Sciatic nerve (tissue), 2 donors: ENCODE measurements at regions not wholly inside any gene's neighbourhood (a gene's known extent, or its start where the extent isn't known, plus 50 kb on each side); places are given as distances from the start of the nearest gene placed in this dataset.

ENCODE experiments used
- ATAC-seq: fragments of 200-7000 bp; cut with Tn5 transposase; one replicate; pipeline ENCODE4 v1.9.1; 2020; ENCODE audit warnings: mild to moderate bottlenecking, moderate library complexity
- DNase-seq: peaks from one replicate; pipeline ENCODE4 v3.0.0-alpha.2; 2020; ENCODE audit warnings: low spot score
- intact Hi-C: fragments of 100-400 bp; cut with DNase I; formaldehyde crosslinking; loops from one replicate; pipeline ENCODE4 v1.14.2; 2022
- donor health status: DM: no; HTN: no; CAD: no.
- donor health status: DM: no; HTN: no; CAD: no.

GRCh38 chr12:34334538-34334937, 312.2 kb downstream of the ALG10 start:
- intact Hi-C loops: no loop called here
- DNase-seq (no peak), ATAC-seq (no peak)

- DNase-seq (no peak), ATAC-seq (no peak)
- intact Hi-C loops: no loop called here
Observed at GRCh38 chr12:34334953-34335743, 312.9 kb downstream of the ALG10 start.

- DNase-seq (no peak), ATAC-seq (no peak)
- intact Hi-C loops: no loop called here
Observed at GRCh38 chr12:34335819-34336262, 313.5 kb downstream of the ALG10 start.

- ATAC-seq (no peak), DNase-seq (no peak)
- intact Hi-C loops: no loop called here
Observed at GRCh38 chr12:34336619-34337465, 314.5 kb downstream of the ALG10 start.

GRCh38 chr12:34338751-34339150, 316.5 kb downstream of the ALG10 start:
- intact Hi-C loops: no loop called here
- no peak for ATAC-seq
- DNase-seq: no peak

GRCh38 chr12:34339922-34340321, 317.6 kb downstream of the ALG10 start:
- DNase-seq (no peak), ATAC-seq (no peak)
- intact Hi-C loops: no loop called here

- ATAC-seq (no peak), DNase-seq (no peak)
- intact Hi-C loops: no loop called here
Observed at GRCh38 chr12:34340534-34341361, 318.5 kb downstream of the ALG10 start.

GRCh38 chr12:34341362-34341733, 319.1 kb downstream of the ALG10 start:
- no peak for DNase-seq
- intact Hi-C loops: no loop called here
- no peak for ATAC-seq

GRCh38 chr12:34342048-34342447, 319.8 kb downstream of the ALG10 start:
- intact Hi-C loops: no loop called here
- no peak for ATAC-seq
- no peak for DNase-seq

- DNase-seq: no peak
- no peak for ATAC-seq
- intact Hi-C loops: no loop called here
Observed at GRCh38 chr12:34343345-34343744, 321.0 kb downstream of the ALG10 start.

- intact Hi-C loops: no loop called here
- DNase-seq (no peak), ATAC-seq (no peak)
Observed at GRCh38 chr12:34343766-34344165, 321.5 kb downstream of the ALG10 start.

- intact Hi-C loops: no loop called here
- no peak for DNase-seq
- ATAC-seq: no peak
Observed at GRCh38 chr12:34344851-34345522, 322.7 kb downstream of the ALG10 start.

- ATAC-seq (no peak), DNase-seq (no peak)
- intact Hi-C loops: no loop called here
Observed at GRCh38 chr12:34345801-34346200, 323.5 kb downstream of the ALG10 start.

GRCh38 chr12:34346372-34347034, 324.2 kb downstream of the ALG10 start:
- DNase-seq (no peak), ATAC-seq (no peak)
- intact Hi-C loops: no loop called here

- no peak for DNase-seq
- no peak for ATAC-seq
- intact Hi-C loops: no loop called here
Observed at GRCh38 chr12:34347367-34347766, 325.1 kb downstream of the ALG10 start.

GRCh38 chr12:34348064-34348463, 325.8 kb downstream of the ALG10 start:
- ATAC-seq (no peak), DNase-seq (no peak)
- intact Hi-C loops: no loop called here

- intact Hi-C loops: no loop called here
- no peak for DNase-seq
- ATAC-seq: no peak
Observed at GRCh38 chr12:34348836-34349672, 326.8 kb downstream of the ALG10 start.

GRCh38 chr12:34349673-34349961, 327.3 kb downstream of the ALG10 start:
- ATAC-seq (no peak), DNase-seq (no peak)
- intact Hi-C loops: no loop called here
